ENCODE measurements at regions not wholly inside any gene's neighbourhood (a gene's known extent, or its start where the extent isn't known, plus 50 kb on each side); places are given as distances from the start of the nearest gene placed in this dataset.
"Not testable (repeated sequence)": the region's sequence is repeated elsewhere in the genome, so short reads cannot be mapped to it uniquely, and the experiment has no call there.

GRCh38 chr12:17866802-17867201 is 223.2 kb downstream of the RERGL start:
- Mint-ChIP-seq H3K9me3 (ENCODE audit: unreplicated experiment) (no peaks in the 10 kb centered on the region), H3K27me3 (ENCODE audit: insufficient read depth, unreplicated experiment) (peaks cover 17% of the 10 kb centered on the region), H3K4me3 (ENCODE audit: unreplicated experiment) (no peak overlapping the region), H3K36me3 (ENCODE audit: insufficient read depth, unreplicated experiment) (no peaks in the 10 kb centered on the region), H3K27ac (ENCODE audit: low read depth, unreplicated experiment) (no peak overlapping the region), H3K4me1 (ENCODE audit: insufficient read depth, unreplicated experiment) (no peaks in the 10 kb centered on the region)
- no TSS peak for BruUV-seq (replicated peaks)
- CTCF ChIA-PET = interaction anchor here (0.9 kb wide), 1 partner anchor 9 kb away, joined by 3 read pairs; no protein-coding TSS in a partner anchor
- intact Hi-C loops (cut with micrococcal nuclease) = no loop called here
- DNase-seq (ENCODE audit: unreplicated experiment) = no peak
- TF ChIP-seq, protein P1, sequence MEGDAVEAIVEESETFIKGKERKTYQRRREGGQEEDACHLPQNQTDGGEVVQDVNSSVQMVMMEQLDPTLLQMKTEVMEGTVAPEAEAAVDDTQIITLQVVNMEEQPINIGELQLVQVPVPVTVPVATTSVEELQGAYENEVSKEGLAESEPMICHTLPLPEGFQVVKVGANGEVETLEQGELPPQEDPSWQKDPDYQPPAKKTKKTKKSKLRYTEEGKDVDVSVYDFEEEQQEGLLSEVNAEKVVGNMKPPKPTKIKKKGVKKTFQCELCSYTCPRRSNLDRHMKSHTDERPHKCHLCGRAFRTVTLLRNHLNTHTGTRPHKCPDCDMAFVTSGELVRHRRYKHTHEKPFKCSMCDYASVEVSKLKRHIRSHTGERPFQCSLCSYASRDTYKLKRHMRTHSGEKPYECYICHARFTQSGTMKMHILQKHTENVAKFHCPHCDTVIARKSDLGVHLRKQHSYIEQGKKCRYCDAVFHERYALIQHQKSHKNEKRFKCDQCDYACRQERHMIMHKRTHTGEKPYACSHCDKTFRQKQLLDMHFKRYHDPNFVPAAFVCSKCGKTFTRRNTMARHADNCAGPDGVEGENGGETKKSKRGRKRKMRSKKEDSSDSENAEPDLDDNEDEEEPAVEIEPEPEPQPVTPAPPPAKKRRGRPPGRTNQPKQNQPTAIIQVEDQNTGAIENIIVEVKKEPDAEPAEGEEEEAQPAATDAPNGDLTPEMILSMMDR (IDR thresholded peaks at IDR 0.05; ENCODE audit: unreplicated experiment) = no peak
- POLR2A ChIA-PET = no interaction called here

GRCh38 chr12:17855548-17855947 is 234.4 kb downstream of the RERGL start:
- H3K9me3 Mint-ChIP-seq (ENCODE audit: unreplicated experiment); POLR2A ChIA-PET; CTCF ChIA-PET; BruUV-seq (replicated peaks); intact Hi-C loops (cut with micrococcal nuclease); H3K36me3 Mint-ChIP-seq (ENCODE audit: insufficient read depth, unreplicated experiment); H3K27ac Mint-ChIP-seq (ENCODE audit: low read depth, unreplicated experiment); DNase-seq (ENCODE audit: unreplicated experiment); H3K27me3 Mint-ChIP-seq (ENCODE audit: insufficient read depth, unreplicated experiment); H3K4me3 Mint-ChIP-seq (ENCODE audit: unreplicated experiment); H3K4me1 Mint-ChIP-seq (ENCODE audit: insufficient read depth, unreplicated experiment): not testable (repeated sequence)

GRCh38 chr12:17853054-17853453 is 236.9 kb downstream of the RERGL start:
- no peak overlapping the region for H3K4me3 Mint-ChIP-seq (ENCODE audit: unreplicated experiment)
- no peaks in the 10 kb centered on the region for H3K9me3 Mint-ChIP-seq (ENCODE audit: unreplicated experiment)
- intact Hi-C loops (cut with micrococcal nuclease) = loop anchor here (5.0 kb wide), 1 partner anchor 86 kb away; no protein-coding TSS in a partner anchor
- POLR2A ChIA-PET = no interaction called here
- H3K4me1 Mint-ChIP-seq (ENCODE audit: insufficient read depth, unreplicated experiment) = no peaks in the 10 kb centered on the region
- TF ChIP-seq, protein P1 (IDR thresholded peaks at IDR 0.05; ENCODE audit: unreplicated experiment) = no peak
- H3K27ac Mint-ChIP-seq (ENCODE audit: low read depth, unreplicated experiment) = no peak overlapping the region
- H3K27me3 Mint-ChIP-seq (ENCODE audit: insufficient read depth, unreplicated experiment) = peaks cover 5% of the 10 kb centered on the region
- H3K36me3 Mint-ChIP-seq (ENCODE audit: insufficient read depth, unreplicated experiment) = no peaks in the 10 kb centered on the region
- CTCF ChIA-PET = no interaction called here
- DNase-seq (ENCODE audit: unreplicated experiment) = no peak
- no TSS peak for BruUV-seq (replicated peaks)

- Mint-ChIP-seq H3K36me3 (ENCODE audit: insufficient read depth, unreplicated experiment) (no peaks in the 10 kb centered on the region), H3K27ac (ENCODE audit: low read depth, unreplicated experiment) (no peak overlapping the region)
- CTCF ChIA-PET = no interaction called here
Observed at GRCh38 chr12:17841496-17841895, 248.5 kb downstream of the RERGL start.

More at GRCh38 chr12:17841496-17841895, 248.5 kb downstream of the RERGL start:
- TF ChIP-seq, protein P1 (IDR thresholded peaks at IDR 0.05; ENCODE audit: unreplicated experiment) = no peak
- Mint-ChIP-seq H3K27me3 (ENCODE audit: insufficient read depth, unreplicated experiment) (peaks cover 55% of the 10 kb centered on the region), H3K9me3 (ENCODE audit: unreplicated experiment) (no peaks in the 10 kb centered on the region), H3K4me3 (ENCODE audit: unreplicated experiment) (no peak overlapping the region), H3K4me1 (ENCODE audit: insufficient read depth, unreplicated experiment) (no peaks in the 10 kb centered on the region)
- POLR2A ChIA-PET = no interaction called here
- no peak for DNase-seq (ENCODE audit: unreplicated experiment)
- no TSS peak for BruUV-seq (replicated peaks)
- intact Hi-C loops (cut with micrococcal nuclease) = no loop called here
